M059J (cell line): ENCODE measurements at regions not wholly inside any gene's neighbourhood (a gene's known extent, or its start where the extent isn't known, plus 50 kb on each side); places are given as distances from the start of the nearest gene placed in this dataset.
A peak's percentile ranks its signal among the peaks of the same experiment; 100 is the strongest.

Experiments used
- DNase-seq: peaks from one replicate; pipeline ENCODE4 v3.0.0-alpha.2; 2012; ENCODE audit warnings: low read depth

DNA sequence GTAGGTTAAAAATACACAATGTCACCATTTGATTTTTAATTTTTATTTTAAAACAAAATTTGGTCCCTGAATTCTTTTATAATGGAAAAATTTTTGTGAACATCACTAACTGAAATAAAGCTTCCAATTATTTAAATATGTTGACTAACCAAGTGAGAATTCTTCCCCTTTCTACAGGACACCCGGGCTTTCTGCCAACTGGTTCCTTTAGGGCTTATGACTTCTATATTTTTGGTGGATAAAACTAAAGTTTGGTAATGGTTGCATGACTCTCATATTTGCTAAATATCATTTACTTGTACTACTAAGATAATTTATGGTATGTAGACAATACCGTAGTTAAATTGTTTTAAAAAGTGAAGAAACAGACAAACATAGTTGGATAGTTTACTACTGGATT lies 291.0 kb upstream of the DOK6 start:
- peak; percentile 28 for DNase-seq

DNA sequence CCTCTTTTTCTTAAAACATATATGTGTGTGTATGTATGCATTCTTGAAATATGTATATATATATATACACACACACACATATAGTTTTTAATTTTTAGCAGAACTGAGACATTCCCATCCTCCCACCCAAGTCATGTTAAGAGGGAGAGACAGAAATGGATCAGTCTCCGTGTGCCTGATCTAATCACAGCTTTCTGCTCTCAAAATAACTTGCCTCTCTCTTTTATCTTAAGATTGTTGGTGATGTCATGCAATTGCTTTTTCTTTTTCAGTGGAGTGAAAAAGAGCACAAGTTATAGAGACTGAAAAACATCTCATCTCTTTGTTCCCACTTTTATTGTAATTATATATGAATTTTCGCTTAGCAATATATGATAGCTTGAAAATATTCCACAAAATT lies 279.9 kb upstream of the DOK6 start:
- DNase-seq = no peak

DNA sequence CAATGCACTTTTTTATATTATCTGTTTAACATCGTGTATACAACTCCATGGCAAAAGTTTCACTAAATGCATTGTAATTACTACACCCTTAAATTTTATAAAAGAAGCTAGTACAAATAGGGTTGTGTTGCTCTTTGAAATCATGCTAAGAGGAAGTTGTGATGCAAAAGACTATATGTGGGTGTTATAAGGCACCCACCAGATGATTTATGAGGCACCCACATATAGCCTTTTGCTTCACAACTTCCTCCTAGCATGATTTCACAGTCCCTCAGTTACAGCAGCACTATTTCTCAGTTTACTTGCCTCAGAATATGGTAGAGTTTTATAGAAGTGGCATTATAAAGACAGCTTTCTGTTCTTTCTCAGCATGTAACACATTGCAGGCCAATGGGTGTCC lies 277.3 kb upstream of the DOK6 start:
- no peak for DNase-seq

DNA sequence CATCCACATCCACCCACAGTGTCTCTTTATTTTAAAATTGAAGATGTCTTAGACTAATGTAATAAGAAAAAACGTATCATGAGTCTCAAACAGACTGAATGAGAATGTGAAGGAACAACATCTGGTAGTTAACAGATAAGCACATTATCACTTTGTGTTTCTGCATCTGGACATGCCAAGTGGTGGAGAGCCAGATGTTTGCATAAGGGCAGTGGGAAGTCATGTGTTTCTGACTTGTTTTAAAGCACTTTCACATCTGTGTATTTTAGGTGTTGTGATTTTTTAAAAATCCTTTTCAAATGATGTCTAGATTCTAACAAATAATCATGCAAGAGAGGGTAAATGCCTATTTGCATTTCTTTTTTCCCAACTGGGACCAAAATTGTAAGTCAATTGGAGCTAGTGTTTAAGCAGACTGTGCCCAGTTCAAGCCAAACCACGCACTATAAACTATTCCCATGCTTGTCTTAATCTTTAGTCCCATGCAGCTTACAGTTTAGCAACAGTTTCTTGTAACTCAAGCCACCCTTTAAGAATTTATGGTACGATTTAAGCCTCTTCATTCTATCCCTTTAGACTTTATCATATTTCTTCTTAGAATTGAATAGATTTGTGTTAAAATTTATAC lies 272.7 kb upstream of the DOK6 start:
- DNase-seq = no peak

DNA sequence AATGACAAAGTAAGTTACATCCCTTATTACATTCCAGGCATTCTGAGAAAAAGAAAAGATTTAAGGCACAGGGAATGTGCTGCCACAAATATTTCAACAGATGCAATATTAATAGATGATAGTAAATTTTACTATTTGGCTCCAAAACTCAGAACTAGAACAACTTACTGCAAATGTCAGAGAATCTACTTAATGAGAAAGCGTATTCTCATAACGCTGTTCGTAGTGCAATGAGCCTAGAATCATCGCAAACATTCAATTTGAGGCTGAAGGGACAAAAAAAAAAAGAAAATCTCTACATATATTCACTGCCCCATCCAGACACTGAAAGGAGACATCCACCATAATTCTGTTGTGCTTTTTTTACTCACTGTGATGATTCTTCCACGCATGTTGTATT lies 272.1 kb upstream of the DOK6 start:
- DNase-seq = no peak

DNA sequence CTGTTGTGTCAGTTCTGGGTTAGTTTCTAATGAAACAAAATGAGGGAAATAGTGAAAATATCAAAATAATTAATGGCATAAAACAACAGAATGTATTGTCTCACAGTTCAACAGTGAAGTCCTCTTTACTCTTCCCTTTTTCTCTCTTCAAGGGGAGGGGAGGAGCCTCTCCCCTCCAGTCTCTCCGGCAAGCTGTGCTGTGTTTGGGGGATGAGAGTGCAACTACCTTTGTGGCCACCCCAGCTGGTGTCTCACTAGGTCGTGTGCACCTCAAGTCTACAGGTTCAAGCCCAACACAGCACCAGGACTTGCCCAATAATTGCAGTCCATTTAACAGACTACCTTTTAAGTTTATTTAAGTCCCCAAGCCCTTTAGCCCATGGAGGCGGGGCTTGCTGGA lies 271.7 kb upstream of the DOK6 start:
- no peak for DNase-seq

DNA sequence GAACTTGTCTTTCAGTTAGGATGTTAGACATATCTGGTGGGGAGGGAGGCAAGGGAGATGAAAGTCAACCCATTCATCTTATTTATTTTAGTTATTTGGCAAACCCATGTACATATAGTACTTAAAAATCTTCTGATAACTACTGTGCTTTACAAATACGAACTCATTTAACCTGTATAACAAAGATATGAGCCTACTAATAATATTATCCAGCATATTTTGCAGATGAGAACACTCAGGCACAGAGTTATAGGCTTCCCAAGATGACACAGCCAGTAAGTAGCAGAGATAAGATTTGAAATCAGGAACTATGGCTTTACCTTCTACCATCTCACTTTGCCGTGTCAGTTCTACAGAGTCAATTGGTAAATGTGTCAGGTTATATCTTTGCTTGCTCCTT lies 262.6 kb upstream of the DOK6 start:
- no peak for DNase-seq

DNA sequence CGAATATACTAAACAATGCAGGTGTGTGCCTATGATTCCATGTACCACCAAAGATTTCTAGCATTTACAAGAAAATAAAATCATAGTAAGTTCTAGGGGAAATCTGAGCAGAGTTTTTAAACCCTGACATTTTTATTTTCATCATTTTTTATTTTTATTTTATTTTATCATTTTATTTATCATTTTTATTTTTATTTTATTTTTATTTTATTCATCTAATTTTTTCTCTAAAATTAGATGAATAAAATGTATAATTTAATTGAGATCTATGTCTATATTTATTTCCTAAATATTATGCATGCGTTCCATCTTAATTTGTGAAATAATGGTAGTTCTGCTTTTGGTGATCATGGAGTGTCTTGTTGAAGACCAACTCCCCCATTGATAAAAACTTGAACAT lies 257.6 kb upstream of the DOK6 start:
- no peak for DNase-seq

DNA sequence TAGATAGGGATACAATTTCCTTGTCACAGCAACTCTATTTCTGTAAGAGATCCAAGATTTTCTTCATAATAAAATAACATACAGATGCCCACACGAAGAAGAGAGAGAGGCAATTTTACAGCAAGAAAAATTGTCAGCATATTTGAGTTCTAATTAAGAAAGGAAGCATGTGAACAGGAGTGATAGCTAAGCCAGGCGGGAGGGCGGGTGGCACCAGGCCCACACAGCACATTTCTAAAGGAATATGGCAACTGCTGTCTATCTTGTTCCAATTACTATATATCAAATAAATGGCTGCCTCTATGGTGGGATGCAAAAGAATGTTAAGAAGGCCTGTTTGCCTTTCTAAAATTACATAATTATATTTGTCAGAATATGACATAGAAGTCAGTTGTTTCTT lies 248.3 kb upstream of the DOK6 start:
- DNase-seq = no peak

DNA sequence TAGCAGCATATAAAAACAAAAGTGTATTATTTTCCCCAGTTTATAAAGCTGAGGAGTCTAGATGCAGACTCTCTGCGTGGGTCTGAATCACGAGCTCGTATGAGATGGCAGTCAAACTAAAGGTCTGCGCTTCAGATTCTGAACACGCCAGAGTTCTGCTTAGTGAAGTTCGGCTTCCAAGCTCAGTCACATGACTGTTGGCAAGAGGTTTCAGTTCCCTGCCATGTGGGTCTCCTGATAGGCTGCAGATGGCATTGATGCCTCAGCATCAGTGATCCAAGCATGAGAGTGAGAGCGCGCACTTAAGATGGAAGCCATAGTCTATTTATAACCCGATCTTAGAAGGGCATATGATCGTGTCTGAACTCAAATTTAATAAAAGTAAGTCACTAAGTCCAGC lies 242.8 kb upstream of the DOK6 start:
- no peak for DNase-seq

DNA sequence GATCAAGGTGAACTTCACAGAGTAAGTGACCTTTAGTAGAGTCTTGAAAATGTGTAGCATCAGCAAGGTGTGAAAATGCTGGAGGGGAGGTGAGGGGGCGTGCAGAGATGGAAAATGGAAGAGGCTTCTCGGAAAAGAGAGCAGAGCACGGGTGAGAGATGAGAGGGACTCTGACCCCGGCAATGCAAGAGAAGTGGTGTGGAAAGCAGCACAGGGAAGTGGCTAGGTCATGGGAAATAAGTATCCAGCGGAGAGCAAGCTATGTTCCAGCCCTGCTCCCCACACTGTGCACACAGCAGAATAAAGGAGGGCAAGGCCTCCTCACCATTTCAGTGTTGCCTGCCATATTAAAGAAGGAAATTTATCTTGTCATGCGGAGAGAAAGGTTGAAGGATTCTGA lies 241.7 kb upstream of the DOK6 start:
- DNase-seq = no peak

DNA sequence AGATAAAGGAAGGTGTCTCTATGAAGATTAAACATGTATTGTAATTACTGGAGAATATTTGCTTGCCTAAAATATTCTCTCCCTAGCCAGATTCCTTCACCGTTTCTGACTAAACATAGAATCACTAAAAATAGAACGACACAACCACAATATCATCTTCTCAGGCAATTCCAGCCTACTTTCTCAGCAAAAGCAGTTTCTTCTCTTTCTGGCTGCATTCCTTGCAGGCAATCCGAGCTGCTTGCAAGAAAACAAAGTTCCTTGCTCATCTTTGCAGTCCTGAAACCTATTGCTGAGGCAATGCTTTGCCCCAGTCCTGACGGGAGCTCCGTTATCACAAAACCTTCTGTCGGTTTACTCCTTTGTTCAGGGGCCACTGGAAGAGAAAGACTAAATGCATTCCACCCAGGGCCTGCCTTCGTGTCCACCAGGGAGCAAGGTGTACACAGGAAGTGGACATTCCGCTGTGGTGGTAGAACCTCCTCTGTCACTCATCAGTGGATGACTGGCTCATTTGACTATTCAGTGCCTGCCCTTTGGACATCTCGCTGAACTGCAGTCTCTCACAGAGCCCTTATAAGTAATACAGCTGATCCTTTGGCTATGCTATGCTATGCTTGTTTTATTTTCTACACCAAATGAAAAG lies 239.2 kb upstream of the DOK6 start:
- DNase-seq = peak; percentile 26

DNA sequence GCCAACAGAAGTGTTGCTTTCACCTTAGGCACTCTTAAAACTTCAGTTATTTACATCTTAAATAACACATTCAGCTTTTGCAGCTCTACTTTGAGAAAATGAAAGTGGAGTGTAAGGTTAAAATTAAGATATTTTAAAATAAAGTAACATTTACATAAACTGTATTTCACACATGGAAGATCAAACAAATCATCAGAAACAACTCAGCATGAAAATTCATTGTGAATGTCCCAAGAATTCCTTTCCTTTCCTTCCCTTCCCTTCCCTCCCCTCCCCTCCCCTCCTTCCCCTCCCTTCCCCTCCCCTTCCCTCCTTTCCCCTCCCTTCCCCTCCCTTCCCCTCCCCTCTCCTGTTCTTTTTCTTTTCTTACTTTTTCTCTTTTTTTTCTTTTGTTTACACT lies 238.0 kb upstream of the DOK6 start:
- DNase-seq = no peak

DNA sequence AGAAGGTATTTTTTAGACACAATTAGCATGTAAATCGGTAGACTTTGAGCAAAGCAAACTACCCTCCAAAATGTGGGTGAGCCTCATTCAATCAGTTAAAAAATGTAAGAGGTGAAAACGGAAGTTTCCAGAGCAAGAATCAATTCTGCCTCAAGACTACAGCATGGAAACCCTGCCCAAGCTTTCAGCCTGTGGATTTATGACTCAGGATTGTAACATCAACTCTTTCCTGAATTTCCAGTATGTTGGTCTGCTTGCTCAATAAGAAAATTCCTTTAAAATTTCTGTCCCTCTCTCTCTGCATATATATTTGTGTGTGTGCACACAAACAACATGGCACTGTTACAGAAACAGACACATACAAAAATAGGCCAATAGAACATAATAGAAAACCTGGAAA lies 228.6 kb upstream of the DOK6 start:
- no peak for DNase-seq

DNA sequence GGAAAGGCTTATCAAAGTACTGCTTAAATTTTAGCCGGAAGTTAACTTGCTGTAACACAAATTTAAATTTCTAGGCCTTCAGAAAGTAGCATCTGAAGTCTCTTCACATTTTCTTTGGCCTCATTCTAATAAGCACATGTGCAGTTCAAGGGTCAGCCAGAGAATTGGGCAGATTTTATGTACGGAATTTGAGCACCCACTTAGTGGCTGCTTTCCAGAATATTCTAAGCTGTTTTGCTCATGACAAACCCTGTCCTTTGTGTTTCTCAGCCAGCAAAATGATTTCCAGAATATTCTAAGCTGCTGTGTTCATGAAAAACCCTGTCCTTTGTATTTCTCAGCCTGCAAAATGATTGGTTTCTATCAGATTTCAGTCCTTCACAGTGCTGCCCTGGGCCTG lies 225.0 kb upstream of the DOK6 start:
- no peak for DNase-seq

DNA sequence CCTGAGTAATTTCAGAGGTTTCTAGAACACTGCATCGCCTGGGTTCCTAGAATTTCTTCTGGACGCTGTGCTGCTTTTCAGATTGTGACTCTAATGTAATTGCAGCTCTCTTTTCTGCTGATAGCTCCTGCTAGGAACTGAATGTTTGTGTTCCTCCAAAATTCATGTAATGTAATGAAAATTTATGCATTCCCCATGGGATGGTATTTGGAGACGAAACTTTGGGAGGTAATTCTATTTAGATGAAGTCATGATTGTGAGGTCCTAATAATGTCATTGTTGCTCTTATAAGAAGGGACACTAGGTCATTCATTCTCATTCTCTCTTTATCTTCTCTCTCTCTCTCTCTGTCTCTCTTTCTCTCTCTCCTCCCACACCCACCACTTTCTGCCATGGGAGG lies 223.9 kb upstream of the DOK6 start:
- DNase-seq = no peak

DNA sequence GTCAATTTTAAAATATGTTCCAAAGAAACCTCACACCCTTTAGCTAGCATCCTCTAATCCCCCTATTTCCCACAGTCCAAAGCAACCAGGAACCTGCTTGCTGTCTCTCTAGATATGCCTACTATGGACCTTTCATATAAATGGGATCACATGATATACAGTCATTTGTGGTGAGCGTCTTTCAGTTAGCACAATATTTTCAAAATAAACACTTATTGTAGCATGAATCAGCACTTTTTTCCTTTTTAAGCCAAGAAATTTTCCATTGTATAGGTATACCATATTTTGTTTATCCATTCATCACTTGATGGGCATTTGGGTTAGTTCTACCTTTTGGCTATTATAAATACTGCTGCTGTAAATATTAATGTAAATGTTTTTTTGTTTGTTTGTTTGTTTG lies 223.0 kb upstream of the DOK6 start:
- peak; percentile 15 for DNase-seq

DNA sequence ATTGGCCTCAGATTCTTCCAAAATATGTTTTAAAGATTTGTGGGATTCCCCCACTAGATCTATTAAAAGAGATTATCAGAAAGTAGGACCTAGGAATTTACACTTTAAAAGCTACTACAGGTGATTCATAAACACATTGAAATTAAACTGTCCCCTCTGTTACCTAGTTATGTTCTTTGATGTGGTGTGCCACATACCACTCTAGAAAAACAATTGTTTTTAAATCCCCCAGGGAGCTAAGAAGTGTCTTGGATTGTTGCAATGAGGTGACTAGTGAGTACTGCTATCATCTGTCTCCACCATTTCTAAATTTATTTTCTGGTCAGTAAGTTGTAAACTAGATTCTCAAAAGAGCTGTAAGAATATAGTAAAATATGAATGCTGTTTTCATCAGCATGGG lies 214.5 kb upstream of the DOK6 start:
- DNase-seq = no peak

DNA sequence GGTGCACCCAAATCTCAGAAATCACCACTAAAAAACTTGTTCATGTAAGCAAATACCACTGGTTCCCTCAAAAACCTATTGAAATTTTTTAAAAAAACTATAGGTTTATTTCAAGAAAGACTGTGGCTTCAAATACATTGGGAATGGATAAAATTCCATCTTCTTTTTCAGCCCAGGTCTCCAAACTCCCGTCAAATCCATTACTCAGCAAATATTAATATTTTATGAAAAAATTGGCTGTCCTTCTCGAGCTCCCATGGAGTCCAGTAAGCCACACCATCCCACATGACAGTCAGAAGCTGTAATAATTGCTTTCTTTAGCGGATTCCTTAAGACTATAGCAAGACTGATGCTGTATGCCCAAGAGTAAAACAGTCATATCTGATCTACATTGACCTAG lies 204.4 kb upstream of the DOK6 start:
- no peak for DNase-seq

DNA sequence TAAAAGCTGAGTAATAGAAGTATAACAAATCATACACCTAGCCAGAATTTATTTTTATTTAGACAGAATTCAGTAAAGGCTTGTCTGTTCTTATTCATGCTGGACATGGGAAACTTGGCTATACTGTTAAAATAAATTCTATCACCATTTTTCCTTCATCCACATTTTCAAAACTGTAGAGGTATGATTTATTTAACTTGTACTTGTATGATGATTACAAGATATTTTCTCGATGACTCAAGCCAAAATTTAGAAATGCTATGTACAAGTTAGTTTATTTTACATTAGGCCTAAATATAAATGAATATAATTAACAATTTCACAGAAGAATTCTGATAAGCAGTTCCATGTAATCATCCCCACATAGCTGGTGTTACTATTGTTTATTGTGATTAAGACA lies 194.8 kb upstream of the DOK6 start:
- DNase-seq = no peak

DNA sequence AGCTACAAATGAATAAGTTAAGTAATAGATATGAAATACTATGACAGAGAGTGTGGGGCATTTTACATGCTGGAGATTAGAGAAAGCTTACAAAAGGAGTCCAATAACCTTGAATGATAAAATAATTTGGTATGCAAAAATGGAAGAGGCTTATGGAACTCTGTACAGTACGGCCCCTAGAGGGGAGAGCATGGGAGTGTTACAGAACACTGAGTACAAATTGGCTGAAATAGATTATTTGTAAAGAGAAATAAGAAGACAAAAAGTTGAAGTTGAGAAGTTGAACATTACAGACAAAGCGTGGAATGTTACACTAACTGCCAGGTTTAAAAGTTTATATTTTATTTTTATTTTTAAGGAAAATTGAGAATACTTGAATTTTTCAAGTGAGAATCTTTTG lies 192.1 kb upstream of the DOK6 start:
- DNase-seq = no peak

DNA sequence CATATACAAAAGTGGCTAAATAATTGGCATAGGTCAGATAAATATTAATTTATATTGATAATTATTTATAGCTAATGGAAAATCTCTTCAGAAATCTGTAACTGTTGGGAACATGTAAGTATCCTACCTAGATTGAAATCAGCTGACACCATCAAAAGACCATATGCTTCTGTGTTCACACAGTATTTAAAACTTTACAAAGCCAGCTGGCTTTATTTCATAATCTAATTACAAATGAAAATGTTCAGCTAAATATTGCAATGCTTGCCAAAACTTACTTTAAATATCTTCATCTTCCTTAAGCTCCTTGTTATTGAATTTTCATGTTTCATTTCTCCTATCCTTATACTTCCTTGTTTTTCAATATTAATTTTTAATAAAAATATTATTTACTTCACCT lies 190.9 kb upstream of the DOK6 start:
- no peak for DNase-seq

DNA sequence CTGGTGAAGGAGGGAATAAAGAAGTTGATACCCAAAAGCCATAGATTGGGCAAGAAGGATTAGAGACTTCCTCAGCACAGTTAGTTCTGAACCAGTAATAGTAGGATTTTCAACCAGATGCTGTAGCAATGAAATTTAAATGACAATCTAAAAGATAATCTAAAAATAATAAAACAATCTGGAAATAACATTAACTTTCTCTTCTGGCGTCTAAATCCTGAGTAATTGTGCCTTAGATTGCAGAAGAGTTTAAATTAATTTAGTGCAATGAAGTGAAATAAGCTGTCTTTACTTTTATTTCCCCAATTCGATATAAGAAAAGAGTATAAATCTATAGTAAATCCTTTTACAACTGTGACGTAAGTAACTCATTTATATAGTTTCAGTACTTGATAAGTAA lies 186.8 kb upstream of the DOK6 start:
- DNase-seq = no peak

DNA sequence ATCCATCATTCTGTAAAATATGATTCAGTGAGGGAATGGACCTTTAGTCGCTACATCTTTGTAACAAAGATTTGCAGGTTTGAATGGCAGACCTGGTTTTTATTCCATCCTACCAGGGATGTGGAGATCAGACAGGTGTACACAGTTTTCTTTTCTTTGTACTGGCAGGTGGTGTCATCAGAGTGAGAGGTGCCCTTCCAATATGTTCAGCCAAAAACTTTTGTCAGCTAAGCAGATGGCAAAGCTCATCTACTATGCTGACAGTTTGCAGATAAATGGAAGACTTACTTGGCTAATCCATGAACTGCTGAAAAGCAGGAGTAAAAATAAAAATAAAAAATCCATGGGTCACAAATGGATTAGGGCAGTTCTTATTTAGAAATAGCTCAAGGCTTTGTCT lies 185.5 kb upstream of the DOK6 start:
- no peak for DNase-seq
